HG03378 (cell line): ENCODE measurements at regions not wholly inside any gene's neighbourhood (a gene's known extent, or its start where the extent isn't known, plus 50 kb on each side); places are given as distances from the start of the nearest gene placed in this dataset.
A peak's percentile ranks its signal among the peaks of the same experiment; 100 is the strongest.
"Not testable (repeated sequence)": the region's sequence is repeated elsewhere in the genome, so short reads cannot be mapped to it uniquely, and the experiment has no call there.

Experiments
- ATAC-seq: cut with Tn5 transposase; IDR thresholded peaks from one replicate; pipeline ENCODE4 v1.9.1; 2021; ENCODE audit warnings: mild to moderate bottlenecking, moderate library complexity; ENCODE audit not compliant: unreplicated experiment

DNA sequence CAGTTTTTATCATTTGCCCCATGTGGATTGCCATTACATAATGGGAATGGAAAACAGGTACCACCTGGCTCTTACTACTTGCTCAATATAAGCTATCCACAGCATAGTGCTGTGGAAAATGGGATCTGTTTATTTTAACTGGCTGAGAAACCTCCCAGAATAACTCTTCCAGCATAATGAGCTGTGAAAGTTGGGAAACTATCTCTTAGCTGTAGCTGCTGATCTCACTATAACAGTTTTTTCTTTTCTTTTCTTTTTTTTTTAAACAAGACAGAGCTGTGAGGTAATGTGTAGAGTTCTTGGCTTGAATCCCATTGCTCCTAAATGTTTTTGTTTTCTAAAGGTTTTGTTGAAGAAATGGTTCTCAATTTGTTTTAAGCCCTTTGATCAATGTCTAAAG lies 988.3 kb downstream of the PCDH19 start:
- no peak for ATAC-seq

DNA sequence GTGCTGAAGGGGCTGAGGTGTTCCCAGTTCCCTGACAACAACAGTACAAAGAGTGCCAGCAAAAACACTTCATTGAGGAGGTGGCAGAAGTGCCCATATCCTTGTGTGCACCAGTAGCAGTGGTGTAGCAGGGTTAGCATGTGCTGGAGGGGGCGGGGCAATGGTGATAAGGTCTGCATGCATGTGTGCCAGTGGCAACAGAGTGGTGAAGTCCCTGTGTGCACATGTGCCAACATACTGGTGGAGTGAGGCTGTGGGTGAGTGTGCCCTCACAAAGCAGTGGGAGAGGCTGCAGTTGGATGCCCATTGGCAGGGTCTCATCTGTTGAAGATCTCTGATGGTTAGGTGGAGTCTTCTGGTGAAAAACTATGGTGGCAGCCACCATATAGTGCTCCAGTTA lies 994.6 kb downstream of the PCDH19 start:
- ATAC-seq, result no peak

DNA sequence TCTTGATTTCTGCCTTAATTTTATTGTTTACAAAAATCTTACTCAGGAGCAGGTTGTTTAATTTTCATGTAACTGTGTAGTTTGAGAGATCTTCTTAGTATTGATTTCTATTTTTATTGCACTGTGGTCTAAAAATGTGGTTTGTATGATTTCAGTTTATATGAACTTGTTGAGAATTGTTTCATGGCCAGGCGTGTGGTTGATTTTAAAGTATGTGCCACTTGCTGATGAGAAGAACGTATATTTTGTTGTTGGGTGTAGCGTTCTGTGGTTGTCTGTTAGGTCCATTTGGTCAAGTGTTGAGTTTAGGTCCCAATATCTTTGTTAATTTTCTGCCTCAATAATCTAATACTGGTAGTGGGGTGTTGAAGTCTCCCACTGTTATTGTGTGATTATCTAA lies 996.8 kb downstream of the PCDH19 start:
- ATAC-seq, result no peak

DNA sequence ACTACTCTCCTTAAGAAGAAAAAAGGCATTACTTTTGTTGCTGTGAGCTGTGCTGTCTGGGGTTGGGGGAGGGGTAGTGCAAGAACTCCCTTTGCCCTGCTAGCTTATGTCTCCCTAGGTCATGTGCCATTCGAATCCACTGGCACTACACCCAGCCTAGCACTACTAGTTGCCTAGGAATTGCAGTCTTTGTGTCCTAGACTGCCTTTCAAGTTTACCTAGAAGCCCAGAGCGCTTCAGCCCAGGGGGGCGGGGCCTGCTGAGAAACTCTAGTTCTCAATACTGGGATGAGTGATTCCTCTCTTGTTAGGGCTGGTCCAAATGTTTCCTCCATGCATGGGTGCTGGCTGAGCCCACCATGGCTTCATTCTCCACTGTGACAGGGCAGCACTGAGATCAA lies 1011.5 kb downstream of the PCDH19 start:
- ATAC-seq, result no peak

DNA sequence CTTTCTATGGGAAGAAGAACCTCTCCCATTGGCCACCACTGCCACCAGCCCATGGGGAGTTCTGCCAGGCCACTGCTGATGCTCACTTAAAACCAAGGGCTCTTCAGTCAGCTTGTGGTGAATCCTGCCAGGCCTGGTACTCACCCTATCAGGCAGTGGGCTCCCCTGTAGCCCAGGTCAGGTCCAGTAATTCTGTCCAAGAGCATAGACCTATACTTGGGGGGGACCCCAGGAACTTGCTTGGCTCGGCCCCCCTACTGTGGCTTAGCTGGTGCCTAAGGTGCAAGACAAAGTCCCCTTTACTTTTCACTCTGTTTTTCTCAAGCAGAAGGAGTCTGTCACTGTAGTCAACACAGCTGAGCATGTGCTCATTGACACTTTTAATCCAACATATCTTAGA lies 1012.2 kb downstream of the PCDH19 start:
- no peak for ATAC-seq

DNA sequence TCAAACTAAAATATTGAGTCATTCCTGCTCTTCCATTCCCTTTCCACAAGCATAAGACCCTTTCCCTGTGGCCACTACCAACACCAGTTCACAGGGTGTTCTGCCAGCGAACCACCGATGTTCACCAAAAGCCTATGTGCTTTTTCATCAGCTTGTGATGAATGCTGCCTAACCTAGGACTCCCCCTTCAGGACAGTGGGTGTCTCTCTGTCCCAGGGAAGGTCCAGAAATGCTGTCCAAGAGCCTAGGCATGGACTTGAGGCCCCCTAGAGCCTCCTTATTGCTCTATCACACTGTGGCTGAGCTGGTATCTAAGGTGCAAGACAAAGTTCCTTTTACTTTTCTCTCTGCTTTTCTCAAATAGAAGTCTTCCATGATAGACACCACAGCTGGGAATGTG lies 1015.6 kb downstream of the PCDH19 start:
- no peak for ATAC-seq

DNA sequence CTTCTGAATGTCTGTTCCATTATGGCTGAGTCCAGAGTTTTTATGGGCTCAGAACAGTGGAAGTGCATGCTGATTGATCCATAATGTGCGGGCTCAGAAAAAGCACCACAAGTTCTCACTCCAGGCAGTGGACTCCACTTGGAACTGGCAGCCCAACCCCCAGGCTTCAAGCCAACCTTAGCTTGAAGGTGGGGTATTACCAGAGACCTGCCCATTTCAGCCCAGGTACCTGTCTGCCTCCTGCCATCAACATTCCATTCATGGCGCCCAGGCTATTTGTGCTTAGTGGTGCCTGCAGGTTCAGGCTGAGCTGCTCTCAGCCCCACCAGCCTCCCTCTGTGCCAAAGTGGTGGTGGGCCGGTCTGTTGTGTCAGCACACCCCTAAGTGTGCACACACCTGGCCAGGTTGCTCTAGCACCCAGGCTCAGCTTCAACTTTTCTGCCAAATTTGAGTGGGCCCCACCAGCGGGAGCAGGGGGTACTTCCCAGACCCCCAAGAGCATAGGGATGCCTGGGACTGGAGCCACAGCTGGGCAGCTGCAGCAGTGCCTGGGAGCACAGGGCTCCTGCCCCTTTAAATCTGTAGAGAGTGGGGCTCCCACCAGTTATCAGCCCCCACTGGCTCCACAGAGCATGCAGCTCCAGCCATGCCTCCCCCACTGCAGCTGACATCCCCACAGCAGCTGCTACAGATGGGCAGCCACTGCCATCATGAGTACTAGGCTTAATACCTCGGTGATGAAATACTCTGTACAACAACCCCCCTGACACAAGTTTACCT lies 1025.3 kb downstream of the PCDH19 start:
- ATAC-seq, result no peak

DNA sequence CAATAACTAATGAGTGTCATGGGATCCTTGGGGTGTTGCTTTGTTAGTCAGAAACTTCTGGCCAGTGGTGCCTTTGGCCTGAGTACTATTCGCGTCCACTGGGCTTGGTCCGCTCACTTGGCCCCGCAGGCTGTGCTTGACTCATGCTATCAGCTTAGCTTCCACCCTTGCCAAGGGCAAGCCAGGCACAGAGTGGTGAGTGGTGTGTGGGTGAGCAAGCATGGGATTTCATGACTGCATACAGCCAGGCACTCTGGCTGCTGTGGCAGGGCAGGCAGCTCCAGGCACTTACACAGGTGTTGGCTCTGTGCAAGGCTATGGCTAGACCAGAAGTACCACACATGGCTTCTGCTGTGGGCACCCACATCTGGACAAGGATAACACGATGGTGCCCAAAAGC lies 1026.3 kb downstream of the PCDH19 start:
- ATAC-seq, result no peak

DNA sequence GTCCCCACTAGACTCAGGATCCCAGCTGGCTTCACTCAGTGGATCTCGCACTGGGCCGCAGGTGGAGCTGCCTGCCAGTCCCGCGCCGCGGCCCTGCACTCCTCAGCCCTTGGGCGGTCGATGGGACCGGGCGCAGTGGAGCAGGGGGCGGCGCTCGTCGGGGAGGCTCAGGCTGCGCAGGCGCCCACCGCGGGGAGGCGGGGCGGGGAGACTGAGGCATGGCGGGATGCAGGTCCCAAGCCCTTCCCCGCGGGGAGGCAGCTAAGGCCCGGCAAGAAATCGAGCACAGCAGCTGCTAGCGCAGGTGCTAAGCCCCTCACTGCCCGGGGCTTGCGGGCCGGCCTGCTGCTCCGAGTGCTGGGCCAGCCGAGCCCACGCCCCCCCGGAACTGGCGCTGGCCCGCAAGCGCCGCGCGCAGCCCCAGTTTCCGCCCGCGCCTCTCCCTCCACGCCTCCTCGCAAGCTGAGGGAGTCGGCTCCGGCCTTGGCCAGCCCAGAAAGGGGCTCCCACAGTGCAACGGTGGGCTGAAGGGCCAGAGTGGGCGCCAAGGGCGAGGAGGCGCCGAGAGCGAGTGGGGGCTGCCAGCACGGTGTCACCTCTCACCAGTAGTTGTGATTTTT lies 1038.0 kb downstream of the PCDH19 start:
- ATAC-seq, result no peak

DNA sequence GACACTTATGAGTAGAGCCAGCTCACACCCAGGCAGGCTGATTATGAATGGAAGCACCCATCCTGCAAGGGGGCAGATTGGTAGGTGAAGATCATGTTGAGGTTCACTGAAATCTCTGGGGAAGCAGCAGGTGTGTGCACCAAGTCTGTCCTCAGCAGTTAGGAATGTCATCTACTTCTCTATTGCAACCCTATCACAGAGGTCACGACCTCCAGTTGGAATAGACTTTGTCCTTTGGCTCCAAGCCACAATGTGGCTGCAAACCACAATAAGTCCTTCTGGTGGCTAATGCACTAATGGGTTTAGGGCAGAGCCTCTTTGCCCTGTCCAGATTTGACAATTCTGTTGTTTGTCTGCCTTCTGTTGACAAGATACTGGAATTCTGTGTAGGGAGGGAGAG lies 1056.7 kb downstream of the PCDH19 start:
- no peak for ATAC-seq

DNA sequence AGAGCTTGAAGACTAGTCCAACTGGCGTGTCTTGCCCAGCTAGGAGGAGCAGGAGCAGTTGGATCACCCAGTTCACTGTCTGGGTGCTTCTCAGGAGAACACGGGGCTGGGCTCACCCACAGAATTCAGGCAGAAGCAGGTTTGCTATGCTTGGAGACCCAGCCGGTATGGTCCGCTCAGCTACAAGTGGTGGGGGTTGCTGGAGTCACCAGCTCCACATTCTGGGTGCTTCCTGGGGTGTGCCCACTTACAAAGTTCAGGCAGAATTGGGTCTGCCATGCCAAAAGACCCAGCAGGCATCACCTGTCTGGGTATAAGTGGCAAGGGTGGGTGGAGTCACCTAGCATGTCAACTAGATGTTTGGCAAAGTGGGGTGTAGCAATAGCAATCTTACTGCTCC lies 1061.8 kb downstream of the PCDH19 start:
- ATAC-seq, result no peak

DNA sequence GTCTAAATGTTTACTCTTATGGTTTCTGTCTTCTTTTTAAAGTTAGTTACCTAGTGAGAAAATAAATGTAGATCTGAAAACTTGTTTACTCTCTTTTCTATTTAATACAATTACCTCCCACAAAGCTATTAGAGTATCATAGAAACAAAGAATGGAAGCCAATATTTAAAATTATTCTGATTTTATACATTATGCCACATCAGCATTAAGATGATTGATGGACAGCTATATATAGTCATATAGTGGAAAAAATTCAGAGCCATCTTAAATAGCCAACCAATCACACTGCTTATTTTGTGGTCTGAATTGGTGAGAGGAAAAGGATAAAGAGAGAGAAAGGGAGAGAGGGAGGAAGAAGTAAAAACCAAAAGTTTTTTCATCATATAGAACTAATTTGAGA lies 1101.8 kb downstream of the PCDH19 start:
- ATAC-seq, result no peak

DNA sequence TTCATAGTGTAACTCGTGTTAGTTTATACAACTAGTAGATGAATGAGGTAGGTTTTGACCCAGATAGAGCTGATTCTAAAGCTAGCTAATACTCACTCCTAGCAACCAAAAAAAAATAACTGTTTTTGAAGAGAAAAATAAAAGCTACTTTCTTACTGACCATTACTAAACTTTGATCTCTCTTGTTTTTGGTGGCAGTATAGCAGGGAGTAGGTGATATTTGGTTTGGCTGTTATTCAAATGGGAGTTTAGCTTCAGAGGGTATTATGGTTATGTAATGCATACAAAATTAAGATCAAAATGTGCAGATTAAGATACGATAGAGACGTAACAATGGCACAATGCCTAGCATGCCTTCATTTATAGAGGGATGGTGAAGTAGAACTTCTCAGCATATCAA lies 1104.5 kb downstream of the PCDH19 start:
- no peak for ATAC-seq

DNA sequence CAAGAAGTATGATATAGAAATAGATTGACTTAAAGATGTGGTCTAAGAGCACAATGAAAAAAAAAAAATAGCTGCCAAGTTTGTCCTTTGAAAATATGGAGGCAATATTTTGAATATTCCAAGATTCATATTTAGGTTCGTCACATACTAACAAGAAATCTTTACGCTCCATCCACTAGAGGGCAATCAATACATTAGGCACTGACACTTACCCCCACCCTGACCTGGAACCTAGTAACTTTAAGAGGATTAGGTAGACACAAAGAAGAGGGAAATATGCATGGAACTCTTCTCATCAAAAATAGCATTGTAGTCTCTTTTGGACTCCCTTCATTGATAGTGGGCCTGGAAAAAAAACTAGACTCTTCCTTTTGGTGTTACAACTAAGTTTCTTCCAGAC lies 1108.1 kb downstream of the PCDH19 start:
- ATAC-seq, result peak; percentile 55

DNA sequence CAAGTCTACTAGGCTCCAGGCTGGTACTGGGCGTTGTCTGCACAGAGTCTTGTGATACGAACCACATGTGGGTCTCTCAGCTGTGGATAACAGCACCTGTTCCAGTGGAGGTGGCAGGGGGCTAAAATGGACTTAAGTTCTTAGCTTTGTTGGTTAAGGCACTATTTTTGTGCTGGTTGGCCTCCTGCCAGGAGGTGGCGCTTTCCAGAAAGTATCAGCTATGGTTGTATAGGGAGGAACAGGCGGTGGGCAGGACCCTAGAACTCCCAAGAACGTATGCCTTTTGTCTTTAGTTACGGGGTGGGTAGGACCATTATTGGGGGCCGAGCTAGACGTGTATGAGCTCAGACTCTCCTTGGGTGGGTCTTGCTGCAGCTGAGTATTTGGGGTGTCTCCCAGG lies 1138.4 kb downstream of the PCDH19 start:
- ATAC-seq, result no peak

DNA sequence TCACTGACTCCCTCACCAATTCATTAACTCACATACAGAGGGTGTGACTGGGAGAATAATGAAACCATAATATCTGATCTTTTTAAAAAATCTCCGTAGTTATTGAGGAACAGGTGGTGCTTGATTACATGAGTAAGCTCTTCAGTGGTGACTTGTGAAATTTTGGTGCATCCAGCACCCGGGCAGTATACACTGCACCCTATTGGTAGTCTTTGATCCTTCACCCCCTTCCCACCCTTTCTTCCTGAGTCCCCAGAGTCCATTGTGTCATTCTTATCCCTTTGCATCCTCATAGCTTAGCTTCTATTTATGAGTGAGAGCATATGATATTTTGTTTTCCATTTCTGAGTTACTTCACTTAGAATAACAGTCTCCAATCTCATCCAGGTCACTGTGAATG lies 1143.8 kb downstream of the PCDH19 start:
- no peak for ATAC-seq

DNA sequence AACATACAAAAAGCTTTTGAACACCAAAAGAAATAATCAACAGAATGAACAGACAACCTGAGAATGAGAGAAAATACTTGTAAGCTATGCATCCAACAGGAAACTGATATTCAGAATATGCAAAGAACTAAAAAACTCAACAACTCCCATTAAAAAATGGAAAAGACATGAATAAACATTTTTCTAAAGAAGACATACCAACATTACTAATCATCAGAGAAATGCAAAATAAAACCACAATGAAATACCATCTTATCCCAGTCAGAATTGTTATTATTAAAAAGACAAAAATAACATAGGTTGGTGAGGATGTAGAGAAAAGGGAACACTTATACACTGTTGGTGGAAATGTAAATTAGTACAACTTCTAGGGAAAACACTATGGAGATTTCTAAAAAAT lies 1161.9 kb downstream of the PCDH19 start:
- no peak for ATAC-seq

DNA sequence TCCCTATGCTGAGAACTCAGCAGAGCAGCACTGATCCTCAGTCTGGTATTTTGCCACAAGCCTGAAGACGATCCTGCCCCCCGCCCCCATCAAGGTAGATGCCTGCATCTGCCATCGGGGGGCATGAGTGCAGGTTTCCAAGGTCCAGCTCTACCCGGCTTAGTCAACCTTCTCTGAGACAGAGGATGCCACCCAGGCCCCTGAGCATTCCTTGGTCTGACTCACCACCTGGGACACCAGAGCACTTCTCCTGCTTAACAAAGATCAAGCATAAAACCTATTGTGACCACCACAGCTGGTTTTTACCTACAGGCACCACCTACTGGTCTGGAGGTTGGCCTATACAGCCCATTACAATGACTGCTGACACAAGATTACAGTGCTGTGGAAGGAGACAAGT lies 1168.1 kb downstream of the PCDH19 start:
- ATAC-seq, result no peak

DNA sequence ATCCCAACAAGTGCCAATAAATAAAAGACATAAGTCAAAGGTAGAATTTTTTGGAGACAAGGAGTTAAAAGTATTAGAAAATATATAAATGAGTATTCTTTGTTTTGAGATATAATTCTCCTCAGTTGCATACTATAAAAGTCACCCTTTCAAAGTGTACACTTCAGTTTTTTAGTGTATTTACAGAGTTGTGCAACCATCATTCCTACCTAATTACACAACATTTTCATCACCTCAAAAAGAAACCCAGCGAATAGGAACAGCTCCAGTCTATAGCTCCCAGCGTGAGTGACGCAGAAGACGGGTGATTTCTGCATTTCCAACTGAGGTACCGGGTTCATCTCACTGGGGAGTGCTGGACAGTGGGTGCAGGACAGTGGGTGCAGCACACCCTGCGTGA lies 1175.7 kb downstream of the PCDH19 start:
- ATAC-seq, result not testable (repeated sequence)

DNA sequence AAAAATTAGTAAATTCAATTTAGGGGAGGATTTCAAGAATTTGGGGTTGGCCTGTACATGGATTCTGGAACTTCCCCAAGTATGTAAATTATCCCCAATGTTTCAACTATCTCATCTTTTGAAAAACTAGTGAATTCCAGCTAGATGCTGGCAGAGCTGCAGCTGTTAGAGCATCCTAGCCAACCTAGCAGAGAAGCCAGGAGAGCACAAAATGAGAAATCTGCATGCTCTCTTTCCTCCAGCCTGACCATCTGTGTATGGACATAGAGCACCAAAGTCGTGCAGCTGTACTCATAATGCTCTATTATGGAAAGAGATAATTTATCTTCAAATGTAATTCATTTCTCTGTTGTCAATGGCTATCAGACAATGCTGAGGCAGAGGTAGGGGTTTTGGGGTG lies 1217.7 kb downstream of the PCDH19 start:
- ATAC-seq, result no peak

DNA sequence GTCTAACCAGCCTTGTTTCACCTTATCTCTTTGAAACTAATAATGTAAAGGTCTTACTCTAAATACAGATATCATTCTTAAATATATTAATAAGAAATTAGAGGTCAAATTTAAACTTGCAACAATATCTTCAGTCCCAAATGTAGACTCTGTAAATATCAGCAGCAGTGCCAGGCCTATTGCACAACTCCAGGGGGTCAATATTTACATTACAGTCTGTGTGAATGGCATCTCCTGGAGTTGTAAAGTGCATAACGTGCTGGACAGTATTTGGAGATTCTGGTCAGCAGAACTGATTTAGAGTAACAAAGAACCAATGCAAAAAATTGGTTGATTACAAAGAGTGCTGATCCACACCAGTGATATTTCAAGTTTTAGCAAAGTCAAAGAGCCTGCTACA lies 1225.9 kb downstream of the PCDH19 start:
- ATAC-seq, result no peak

DNA sequence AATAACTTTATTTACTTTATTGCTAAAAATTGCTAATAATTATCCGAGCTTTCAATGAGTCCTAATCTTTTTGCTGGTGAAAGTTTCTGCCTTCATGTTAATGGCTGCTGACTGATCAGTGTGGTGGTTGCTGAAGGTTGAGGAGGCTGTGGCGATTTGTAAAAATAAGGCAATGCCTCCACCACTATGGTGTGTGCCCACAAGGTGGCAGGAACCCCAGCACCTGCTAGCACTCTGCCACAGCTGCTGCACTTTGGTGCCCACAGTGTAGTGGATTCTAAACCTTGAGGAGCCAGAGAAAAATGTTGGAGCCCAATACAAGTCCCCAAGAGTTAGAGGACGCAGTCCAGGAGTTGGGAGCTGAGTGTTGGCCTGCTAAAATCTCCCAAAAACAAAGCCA lies 1237.1 kb downstream of the PCDH19 start:
- ATAC-seq, result no peak

DNA sequence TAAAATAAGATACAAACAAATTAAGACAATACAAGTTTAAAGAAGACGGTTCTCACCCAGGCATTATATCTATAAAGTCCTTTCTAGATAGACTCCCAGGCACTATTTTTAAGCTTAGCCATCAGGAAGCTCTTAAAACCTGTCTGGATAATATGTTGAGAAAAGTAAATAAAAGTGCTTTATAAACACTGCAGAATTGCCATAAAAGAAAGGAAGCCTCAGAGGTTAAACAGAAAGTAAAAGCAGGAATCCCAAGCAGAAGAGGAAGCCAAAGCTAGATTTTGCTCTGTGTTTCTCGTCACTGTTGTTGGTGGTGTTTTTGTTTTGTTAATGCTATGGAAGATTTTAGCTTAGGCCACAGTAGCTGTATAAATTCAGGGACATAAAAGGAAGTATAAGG lies 1267.3 kb downstream of the PCDH19 start:
- no peak for ATAC-seq
